ENCODE measurements at regions not wholly inside any gene's neighbourhood (a gene's known extent, or its start where the extent isn't known, plus 50 kb on each side); places are given as distances from the start of the nearest gene placed in this dataset.

GRCh38 chr1:81458186-81458585 is 342.5 kb upstream of the ADGRL2 start:
- TF ChIP-seq CTCF (IDR thresholded peaks at IDR 0.05; ENCODE audit: low read depth, low read length, missing input control) (no peak), EGR1 (IDR thresholded peaks at IDR 0.05; ENCODE audit: low read depth in 2 of 2) (no peak), YY1 (IDR thresholded peaks at IDR 0.05) (no peak), SP1 (IDR thresholded peaks at IDR 0.05) (no peak), ATF3 (IDR thresholded peaks at IDR 0.05) (no peak), ZBTB33 (IDR thresholded peaks at IDR 0.05) (no peak)
- TF ChIP-seq, protein P1, sequence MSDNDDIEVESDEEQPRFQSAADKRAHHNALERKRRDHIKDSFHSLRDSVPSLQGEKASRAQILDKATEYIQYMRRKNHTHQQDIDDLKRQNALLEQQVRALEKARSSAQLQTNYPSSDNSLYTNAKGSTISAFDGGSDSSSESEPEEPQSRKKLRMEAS (IDR thresholded peaks at IDR 0.05), result no peak

Measured in liver (tissue), 3 donors.